Keratinocyte (primary cell): ENCODE measurements at regions not wholly inside any gene's neighbourhood (a gene's known extent, or its start where the extent isn't known, plus 50 kb on each side); places are given as distances from the start of the nearest gene placed in this dataset.

Experiments
- DNase-seq: peaks from one replicate; pipeline ENCODE4 v3.0.0-alpha.2; 2011; ENCODE audit warnings: low read depth, missing footprints, low spot score
- FAIRE-seq: peaks from 2 replicates; lab custom pipeline; 2011; peaks lifted over from hg19 to GRCh38; lab: Jason Lieb, UNC
- H2AFZ ChIP-seq: 2 replicates; pipeline ENCODE4 v1.6.0; 2012; ENCODE audit warnings: low read length, control low read depth, inconsistent platforms; ENCODE audit not compliant: control insufficient read depth
- H3K27ac ChIP-seq: 2 replicates; pipeline ENCODE4 v1.5.1; 2011; ENCODE audit warnings: low read length; ENCODE audit not compliant: control insufficient read depth, insufficient read depth
- H3K27me3 ChIP-seq: 3 replicates; pipeline ENCODE4 v1.6.0; 2011; ENCODE audit warnings: low read length; ENCODE audit not compliant: control insufficient read depth, insufficient read depth; ENCODE audit errors: extremely low read depth
- H3K36me3 ChIP-seq, 2 experiments: 2 replicates in 1 of 2; 3 replicates in 1 of 2; pipeline ENCODE4 v1.5.1; 2011; ENCODE audit warnings: low read length in 2 of 2, mild to moderate bottlenecking in 1 of 2; ENCODE audit not compliant: control insufficient read depth in 2 of 2, insufficient read depth in 2 of 2; ENCODE audit errors: extremely low read depth in 1 of 2
- H3K4me1 ChIP-seq: 3 replicates; pipeline ENCODE4 v1.5.1; 2011; ENCODE audit warnings: low read length; ENCODE audit not compliant: control insufficient read depth, insufficient read depth; ENCODE audit errors: extremely low read depth
- H3K4me2 ChIP-seq: 3 replicates; pipeline ENCODE4 v1.6.0; 2011; ENCODE audit warnings: low read depth, low read length; ENCODE audit not compliant: control insufficient read depth, insufficient read depth; ENCODE audit errors: extremely low read depth
- H3K4me3 ChIP-seq, 3 experiments: fragments of 200-600 bp in 1 of 3; sonication (generic) in 1 of 3; 2 replicates in 2 of 3; 3 replicates in 1 of 3; pipeline ENCODE4 v1.5.1; 2011 to 2016; ENCODE audit warnings: low read length in 3 of 3, mild to moderate bottlenecking in 3 of 3, control low read depth in 2 of 3, inconsistent platforms in 1 of 3, low read depth in 1 of 3, mixed read lengths in 1 of 3, mixed run types in 1 of 3, moderate library complexity in 1 of 3; ENCODE audit not compliant: control insufficient read depth in 2 of 3, insufficient read depth in 2 of 3; ENCODE audit errors: extremely low read depth in 1 of 3
- H3K79me2 ChIP-seq: 2 replicates; pipeline ENCODE4 v1.6.0; 2012; ENCODE audit warnings: low read length; ENCODE audit not compliant: control insufficient read depth, insufficient read depth
- H3K9ac ChIP-seq: 3 replicates; pipeline ENCODE4 v1.6.0; 2011; ENCODE audit warnings: low read length; ENCODE audit not compliant: control insufficient read depth, insufficient read depth; ENCODE audit errors: extremely low read depth
- H3K9me1 ChIP-seq: 3 replicates; pipeline ENCODE4 v1.6.0; 2011; ENCODE audit warnings: low read length; ENCODE audit not compliant: control insufficient read depth, insufficient read depth; ENCODE audit errors: extremely low read depth
- H3K9me3 ChIP-seq: 2 replicates; pipeline ENCODE4 v1.5.1; 2012; ENCODE audit warnings: low read depth, low read length; ENCODE audit not compliant: control insufficient read depth
- H4K20me1 ChIP-seq: 3 replicates; pipeline ENCODE4 v1.6.0; 2011; ENCODE audit warnings: low read length; ENCODE audit not compliant: control insufficient read depth, insufficient read depth; ENCODE audit errors: extremely low read depth
- EZH2 ChIP-seq: IDR thresholded peaks from one replicate; pipeline ENCODE4 v1.6.1; 2012; ENCODE audit warnings: inconsistent platforms, mild to moderate bottlenecking, low read length, moderate library complexity
- dilution Hi-C: fragments of 300-500 bp; cut with MboI; formaldehyde crosslinking; loops from one replicate; pipeline ENCODE4 v1.7.0; 2020; ENCODE audit warnings: low sequenced_read_pairs; ENCODE audit not compliant: extremely low pct_ligation_motif_present
- TF ChIP-seq, protein P1 (sequence below), 3 experiments: IDR thresholded peaks in 1 of 3; conservative IDR thresholded peaks in 1 of 3; optimal IDR thresholded peaks in 1 of 3; 2 replicates in 2 of 3; 3 replicates in 1 of 3; pipeline versions ENCODE3 to v1.5.1; 2011; ENCODE audit warnings: low read length in 3 of 3, mild to moderate bottlenecking in 3 of 3, moderate library complexity in 2 of 3, control low read depth in 1 of 3, inconsistent platforms in 1 of 3; ENCODE audit not compliant: insufficient read depth in 2 of 3; ENCODE audit errors: extremely low read depth in 1 of 3

DNA sequence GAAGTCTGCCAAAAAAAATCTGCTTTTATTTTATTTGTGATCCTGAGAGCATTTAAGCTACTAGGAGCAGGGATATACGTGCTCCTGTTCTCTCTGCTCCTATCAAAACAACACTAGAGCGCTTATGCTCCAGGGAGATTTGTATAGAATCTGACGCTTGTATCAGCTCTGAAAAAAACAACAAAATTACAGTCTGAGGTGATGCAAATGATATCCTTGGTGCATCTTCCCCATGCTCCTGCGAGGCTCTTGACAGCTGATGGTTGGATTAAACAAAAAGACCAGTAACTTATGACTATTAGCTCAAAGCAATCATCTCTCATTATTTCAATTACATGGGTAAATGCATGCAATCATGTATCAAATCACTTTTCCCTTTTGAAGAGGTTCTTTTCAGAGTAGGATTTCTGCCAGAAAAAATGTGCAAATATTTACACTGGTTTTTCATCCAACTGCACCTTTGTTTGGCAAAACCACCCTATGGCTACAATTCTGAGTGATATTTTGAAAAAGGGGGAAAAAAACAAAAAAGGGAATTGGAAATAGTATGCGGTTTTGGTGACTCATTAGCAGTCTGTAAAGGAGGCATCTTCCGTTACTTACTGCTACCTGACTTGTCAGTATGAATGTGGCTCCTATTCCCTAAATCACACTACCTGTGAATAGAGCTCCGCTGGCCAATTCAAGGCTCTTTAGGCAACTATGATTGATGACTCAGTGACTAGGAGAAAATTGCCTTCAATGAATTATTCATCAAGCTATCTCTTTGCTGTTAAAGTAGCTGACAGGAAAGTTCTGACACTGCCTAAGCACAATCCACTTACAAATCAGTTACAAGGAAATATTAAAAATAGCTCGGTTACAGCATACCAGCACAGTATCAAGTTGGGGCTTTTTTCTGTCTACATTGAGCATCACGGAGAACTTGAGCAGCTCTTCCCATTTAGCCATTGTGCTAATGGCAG is 450.0 kb downstream of the FOXG1 start:
- H2AFZ ChIP-seq, result no peak overlapping the region
- H3K9ac ChIP-seq, result no peak overlapping the region
- no peaks in the 10 kb centered on the region for H4K20me1 ChIP-seq
- no peak overlapping the region for H3K27ac ChIP-seq
- H3K4me2 ChIP-seq, result no peak overlapping the region
- dilution Hi-C loops, result no loop called here
- H3K9me3 ChIP-seq, result no peaks in the 10 kb centered on the region
- no peaks in the 10 kb centered on the region for H3K9me1 ChIP-seq
- DNase-seq (no peak), FAIRE-seq (no peak)
- no peak overlapping the region for H3K4me3 ChIP-seq
- no peaks in the 10 kb centered on the region for H3K79me2 ChIP-seq
- H3K27me3 ChIP-seq, result peaks cover 5% of the 10 kb centered on the region
- no peak for TF ChIP-seq EZH2
- TF ChIP-seq, protein P1, sequence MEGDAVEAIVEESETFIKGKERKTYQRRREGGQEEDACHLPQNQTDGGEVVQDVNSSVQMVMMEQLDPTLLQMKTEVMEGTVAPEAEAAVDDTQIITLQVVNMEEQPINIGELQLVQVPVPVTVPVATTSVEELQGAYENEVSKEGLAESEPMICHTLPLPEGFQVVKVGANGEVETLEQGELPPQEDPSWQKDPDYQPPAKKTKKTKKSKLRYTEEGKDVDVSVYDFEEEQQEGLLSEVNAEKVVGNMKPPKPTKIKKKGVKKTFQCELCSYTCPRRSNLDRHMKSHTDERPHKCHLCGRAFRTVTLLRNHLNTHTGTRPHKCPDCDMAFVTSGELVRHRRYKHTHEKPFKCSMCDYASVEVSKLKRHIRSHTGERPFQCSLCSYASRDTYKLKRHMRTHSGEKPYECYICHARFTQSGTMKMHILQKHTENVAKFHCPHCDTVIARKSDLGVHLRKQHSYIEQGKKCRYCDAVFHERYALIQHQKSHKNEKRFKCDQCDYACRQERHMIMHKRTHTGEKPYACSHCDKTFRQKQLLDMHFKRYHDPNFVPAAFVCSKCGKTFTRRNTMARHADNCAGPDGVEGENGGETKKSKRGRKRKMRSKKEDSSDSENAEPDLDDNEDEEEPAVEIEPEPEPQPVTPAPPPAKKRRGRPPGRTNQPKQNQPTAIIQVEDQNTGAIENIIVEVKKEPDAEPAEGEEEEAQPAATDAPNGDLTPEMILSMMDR (optimal IDR thresholded peaks at IDR 0.05 in 1 of 3, IDR thresholded peaks at IDR 0.05 in 1 of 3, conservative IDR thresholded peaks at IDR 0.05 in 1 of 3; ENCODE audit: extremely low read depth in 1 of 3, insufficient read depth in 2 of 3, low read length in 3 of 3), result no peak
- no peaks in the 10 kb centered on the region for H3K4me1 ChIP-seq
- H3K36me3 ChIP-seq, result no peaks in the 10 kb centered on the region

DNA sequence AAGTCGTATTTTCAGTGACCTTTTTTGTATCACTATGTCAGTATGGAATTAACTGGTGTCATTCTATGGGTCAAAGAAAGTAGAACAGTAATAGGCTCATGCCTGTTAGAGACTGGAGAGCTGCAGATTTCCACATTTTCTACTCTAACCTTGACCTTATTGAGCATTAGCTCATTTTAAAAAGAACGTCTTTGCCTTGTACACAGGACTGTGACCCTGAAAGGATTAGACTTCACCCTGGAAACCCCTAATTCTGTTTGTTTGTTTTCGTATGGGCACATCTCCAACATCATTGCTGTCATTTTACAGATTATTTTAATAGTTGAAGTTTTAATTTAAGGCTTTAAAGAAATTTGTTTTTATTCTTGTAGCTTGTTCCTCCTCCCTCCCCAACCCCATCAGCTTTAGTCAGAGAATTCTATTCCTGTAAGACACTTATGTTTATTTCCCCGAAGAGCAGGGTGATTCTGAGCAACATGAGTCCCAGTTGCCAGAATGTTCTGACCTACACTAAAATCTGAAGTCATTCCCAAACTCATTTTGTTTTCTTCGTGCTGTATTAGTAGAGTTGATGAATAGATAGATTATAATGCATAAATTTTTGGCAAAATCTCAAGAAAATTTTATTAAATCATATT is 451.3 kb downstream of the FOXG1 start:
- H3K9ac ChIP-seq, result no peak overlapping the region
- no peak for TF ChIP-seq EZH2
- TF ChIP-seq, protein P1 (optimal IDR thresholded peaks at IDR 0.05 in 1 of 3, IDR thresholded peaks at IDR 0.05 in 1 of 3, conservative IDR thresholded peaks at IDR 0.05 in 1 of 3; ENCODE audit: extremely low read depth in 1 of 3, insufficient read depth in 2 of 3, low read length in 3 of 3), result no peak
- H2AFZ ChIP-seq, result no peak overlapping the region
- no peaks in the 10 kb centered on the region for H3K4me1 ChIP-seq
- H3K79me2 ChIP-seq, result no peaks in the 10 kb centered on the region
- no peak overlapping the region for H3K4me2 ChIP-seq
- H3K27ac ChIP-seq, result no peak overlapping the region
- no peaks in the 10 kb centered on the region for H3K36me3 ChIP-seq
- no peaks in the 10 kb centered on the region for H3K9me3 ChIP-seq
- no peak for DNase-seq
- no peaks in the 10 kb centered on the region for H4K20me1 ChIP-seq
- H3K4me3 ChIP-seq, result no peak overlapping the region
- no peaks in the 10 kb centered on the region for H3K9me1 ChIP-seq
- H3K27me3 ChIP-seq, result peaks cover 5% of the 10 kb centered on the region
- no peak for FAIRE-seq
- dilution Hi-C loops, result no loop called here
